T-helper 2 cell treated with Interferon-gamma antibody and Interleukin-4, amounts not matched to agents 5 μg/mL and 100 μg/mL, for 36 hours (primary cell): ENCODE measurements at regions not wholly inside any gene's neighbourhood (a gene's known extent, or its start where the extent isn't known, plus 50 kb on each side); places are given as distances from the start of the nearest gene placed in this dataset.
A peak's percentile ranks its signal among the peaks of the same experiment; 100 is the strongest.

Experiments used
- DNase-seq: peaks from one replicate; pipeline ENCODE4 v3.0.0; 2021; ENCODE audit warnings: low spot score
- H3K27ac Mint-ChIP-seq: one replicate; pipeline ENCODE4 v1.8.0; 2021; ENCODE audit warnings: mild to moderate bottlenecking, mixed read lengths
- H3K27me3 Mint-ChIP-seq: one replicate; pipeline ENCODE4 v1.8.0; 2021; ENCODE audit warnings: low read depth, mixed read lengths
- H3K36me3 Mint-ChIP-seq: one replicate; pipeline ENCODE4 v1.8.0; 2021; ENCODE audit warnings: low read depth, mixed read lengths
- H3K4me1 Mint-ChIP-seq: one replicate; pipeline ENCODE4 v1.8.0; 2021; ENCODE audit warnings: low read depth, mixed read lengths
- H3K4me3 Mint-ChIP-seq: one replicate; pipeline ENCODE4 v1.8.0; 2022; ENCODE audit warnings: mild to moderate bottlenecking, moderate library complexity, mixed read lengths
- H3K9me3 Mint-ChIP-seq: one replicate; pipeline ENCODE4 v1.8.0; 2021; ENCODE audit warnings: mixed read lengths

GRCh38 chr5:35325836-35326235 is 95.5 kb upstream of the PRLR start:
- no peak overlapping the region for H3K4me3 Mint-ChIP-seq

GRCh38 chr5:35324679-35325078 is 94.4 kb upstream of the PRLR start:
- Mint-ChIP-seq H3K36me3 (no peaks in the 10 kb centered on the region), H3K27ac (no peak overlapping the region), H3K4me3 (no peak overlapping the region), H3K9me3 (no peaks in the 10 kb centered on the region), H3K27me3 (no peaks in the 10 kb centered on the region), H3K4me1 (peaks cover 2% of the 10 kb centered on the region)
- no peak for DNase-seq

More at GRCh38 chr5:35325836-35326235, 95.5 kb upstream of the PRLR start:
- Mint-ChIP-seq H3K4me1 (no peaks in the 10 kb centered on the region), H3K9me3 (no peaks in the 10 kb centered on the region), H3K36me3 (no peaks in the 10 kb centered on the region), H3K27ac (no peak overlapping the region), H3K27me3 (no peaks in the 10 kb centered on the region)
- no peak for DNase-seq

GRCh38 chr5:35324201-35324600 is 93.9 kb upstream of the PRLR start:
- no peak for DNase-seq
- Mint-ChIP-seq H3K36me3 (no peaks in the 10 kb centered on the region), H3K4me1 (peaks cover 5% of the 10 kb centered on the region), H3K27ac (no peak overlapping the region), H3K4me3 (no peak overlapping the region), H3K27me3 (no peaks in the 10 kb centered on the region), H3K9me3 (no peaks in the 10 kb centered on the region)

- Mint-ChIP-seq H3K36me3 (no peaks in the 10 kb centered on the region), H3K4me1 (peaks cover 5% of the 10 kb centered on the region), H3K27ac (no peak overlapping the region), H3K4me3 (no peak overlapping the region), H3K9me3 (no peaks in the 10 kb centered on the region), H3K27me3 (no peaks in the 10 kb centered on the region)
- DNase-seq, result no peak
Observed at GRCh38 chr5:35320029-35320428, 89.7 kb upstream of the PRLR start.

- DNase-seq, result peak; percentile 27
- Mint-ChIP-seq H3K4me3 (no peak overlapping the region), H3K9me3 (no peaks in the 10 kb centered on the region), H3K27ac (no peak overlapping the region), H3K27me3 (no peaks in the 10 kb centered on the region), H3K36me3 (no peaks in the 10 kb centered on the region), H3K4me1 (peaks cover 5% of the 10 kb centered on the region)
Observed at GRCh38 chr5:35319333-35320002, 89.2 kb upstream of the PRLR start.

DNA sequence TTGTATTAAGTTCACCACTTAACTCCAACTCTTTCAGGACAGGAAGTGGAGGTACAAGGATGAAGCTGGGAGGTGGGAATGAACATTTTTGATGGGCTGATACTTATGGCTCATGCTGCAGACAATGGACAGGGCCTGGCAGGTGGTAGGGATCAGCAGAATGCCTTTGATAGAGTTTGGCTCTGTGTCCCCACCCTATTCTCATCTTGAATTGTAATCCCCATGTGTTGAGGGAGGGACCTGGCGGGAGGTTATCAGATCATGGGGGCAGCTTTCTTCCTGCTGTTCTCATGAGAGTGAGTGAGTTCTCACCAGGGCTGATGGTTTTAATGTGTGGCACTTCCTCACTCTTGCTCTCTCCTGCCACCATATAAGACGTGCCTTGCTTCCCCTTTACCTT is 87.3 kb upstream of the PRLR start:
- Mint-ChIP-seq H3K9me3 (no peaks in the 10 kb centered on the region), H3K27ac (no peak overlapping the region), H3K4me3 (no peak overlapping the region)

GRCh38 chr5:35316611-35317274 is 86.5 kb upstream of the PRLR start:
- H3K36me3 Mint-ChIP-seq, result no peaks in the 10 kb centered on the region
- H3K27me3 Mint-ChIP-seq, result peaks cover 3% of the 10 kb centered on the region
- no peak for DNase-seq
- H3K4me3 Mint-ChIP-seq, result no peak overlapping the region
- H3K27ac Mint-ChIP-seq, result no peak overlapping the region
- H3K9me3 Mint-ChIP-seq, result no peaks in the 10 kb centered on the region
- peaks cover 5% of the 10 kb centered on the region for H3K4me1 Mint-ChIP-seq

More for the DNA sequence above, 87.3 kb upstream of the PRLR start:
- peaks cover 3% of the 10 kb centered on the region for H3K27me3 Mint-ChIP-seq
- H3K36me3 Mint-ChIP-seq, result no peaks in the 10 kb centered on the region
- H3K4me1 Mint-ChIP-seq, result peaks cover 5% of the 10 kb centered on the region
- DNase-seq, result no peak

DNA sequence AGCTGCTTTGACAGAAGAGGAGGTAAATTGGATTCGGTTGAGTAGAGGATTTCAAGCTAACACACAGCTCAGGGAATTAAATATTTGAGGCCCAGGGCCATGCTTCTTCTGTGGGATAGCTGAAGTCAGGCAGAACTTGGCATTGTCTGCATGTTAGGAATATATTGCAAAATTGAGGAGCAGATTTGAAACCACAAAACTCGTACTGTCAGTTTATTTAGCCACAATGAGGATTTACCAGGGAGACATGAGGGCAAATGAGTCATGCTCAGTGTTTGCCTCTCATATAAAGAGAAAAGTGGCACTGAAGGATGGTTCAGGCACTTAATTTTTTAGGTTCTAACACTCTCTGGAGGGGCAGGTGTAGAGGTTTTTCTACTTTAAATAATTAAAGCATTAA is 83.0 kb upstream of the PRLR start:
- Mint-ChIP-seq H3K27ac (no peak overlapping the region), H3K4me1 (no peaks in the 10 kb centered on the region), H3K4me3 (no peak overlapping the region), H3K27me3 (peaks cover 3% of the 10 kb centered on the region), H3K36me3 (no peaks in the 10 kb centered on the region), H3K9me3 (no peaks in the 10 kb centered on the region)
- DNase-seq, result no peak

GRCh38 chr5:35312267-35312666 is 82.0 kb upstream of the PRLR start:
- no peaks in the 10 kb centered on the region for H3K36me3 Mint-ChIP-seq
- H3K4me1 Mint-ChIP-seq, result no peaks in the 10 kb centered on the region
- peaks cover 3% of the 10 kb centered on the region for H3K27me3 Mint-ChIP-seq
- H3K9me3 Mint-ChIP-seq, result no peaks in the 10 kb centered on the region
- no peak overlapping the region for H3K4me3 Mint-ChIP-seq
- no peak for DNase-seq
- no peak overlapping the region for H3K27ac Mint-ChIP-seq

DNA sequence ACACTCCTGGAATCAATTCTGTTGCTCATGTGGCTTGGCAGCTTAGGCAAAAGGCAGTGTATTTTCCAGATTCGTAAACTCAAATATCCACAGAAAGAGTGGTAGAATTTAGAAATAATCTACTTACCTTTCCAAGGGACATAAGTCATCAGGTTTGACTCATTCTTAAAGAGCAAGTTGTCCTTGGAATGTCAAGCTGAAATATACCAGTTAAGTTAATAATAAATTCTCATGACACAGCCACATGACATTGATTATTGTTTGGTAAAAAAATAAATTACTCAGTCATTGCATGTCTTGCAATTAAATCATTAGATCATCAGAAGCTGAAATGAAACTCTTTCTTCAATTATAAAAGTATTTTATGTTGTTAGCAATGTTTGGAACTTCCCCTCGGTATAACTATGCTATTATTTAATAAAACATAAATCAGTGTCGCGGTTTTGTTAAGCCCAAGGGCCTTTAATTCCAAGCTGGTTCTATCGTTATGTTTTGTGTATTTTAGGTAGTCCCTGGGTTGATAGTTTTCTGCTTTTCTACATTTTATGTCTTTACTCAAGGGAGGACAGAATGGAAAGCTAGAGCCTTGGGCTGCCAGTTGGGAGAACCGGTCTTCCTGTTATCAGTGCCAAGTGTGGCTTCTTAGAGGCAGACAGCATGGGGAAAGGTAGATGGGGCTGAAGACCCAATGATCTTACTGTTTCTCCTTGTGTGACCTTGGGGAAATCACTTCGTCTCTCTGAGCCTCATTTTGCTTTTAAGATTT is 79.3 kb upstream of the PRLR start:
- DNase-seq, result no peak
- H3K4me3 Mint-ChIP-seq, result no peak overlapping the region
- no peaks in the 10 kb centered on the region for H3K4me1 Mint-ChIP-seq
- no peaks in the 10 kb centered on the region for H3K9me3 Mint-ChIP-seq
- no peaks in the 10 kb centered on the region for H3K36me3 Mint-ChIP-seq
- no peak overlapping the region for H3K27ac Mint-ChIP-seq
- peaks cover 3% of the 10 kb centered on the region for H3K27me3 Mint-ChIP-seq

GRCh38 chr5:35308421-35308820 is 78.1 kb upstream of the PRLR start:
- DNase-seq, result no peak
- Mint-ChIP-seq H3K27me3 (peaks cover 3% of the 10 kb centered on the region), H3K27ac (no peak overlapping the region), H3K4me1 (no peaks in the 10 kb centered on the region), H3K4me3 (no peak overlapping the region), H3K36me3 (no peaks in the 10 kb centered on the region), H3K9me3 (no peaks in the 10 kb centered on the region)

DNA sequence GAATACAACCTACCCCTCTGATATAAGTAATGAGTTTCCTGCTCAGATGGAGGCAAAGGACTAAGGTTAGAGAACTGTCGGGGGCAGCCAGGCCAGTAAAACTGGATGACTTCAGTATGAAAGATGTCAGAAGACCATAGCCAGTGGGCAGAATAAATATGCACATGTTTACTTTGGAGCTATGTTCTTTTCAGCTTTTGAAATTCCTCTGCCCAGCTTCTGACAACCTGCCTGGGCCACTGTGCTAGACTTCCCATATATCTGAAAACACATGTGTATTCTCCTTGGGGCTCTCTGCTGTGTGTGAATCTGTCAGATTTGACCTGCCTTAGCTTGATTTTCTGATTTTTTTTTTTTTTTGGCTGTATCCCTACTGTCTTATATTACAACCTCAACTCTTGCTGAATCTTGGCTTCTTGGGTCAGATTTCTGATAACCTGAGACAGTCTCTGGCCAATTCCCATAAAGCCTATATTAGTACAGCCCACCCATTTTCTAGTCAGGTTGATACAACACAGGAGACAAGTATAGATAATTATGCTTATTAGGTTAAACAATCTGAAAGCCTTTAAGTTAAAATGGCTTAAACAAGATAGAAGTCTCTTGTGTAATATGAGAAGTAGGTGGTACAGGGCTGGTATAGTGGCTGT is 76.6 kb upstream of the PRLR start:
- no peak overlapping the region for H3K27ac Mint-ChIP-seq

GRCh38 chr5:35305336-35306020 is 75.2 kb upstream of the PRLR start:
- no peak overlapping the region for H3K27ac Mint-ChIP-seq
- H3K4me3 Mint-ChIP-seq, result no peak overlapping the region
- H3K27me3 Mint-ChIP-seq, result no peaks in the 10 kb centered on the region
- H3K9me3 Mint-ChIP-seq, result no peaks in the 10 kb centered on the region
- DNase-seq, result no peak
- H3K4me1 Mint-ChIP-seq, result no peaks in the 10 kb centered on the region
- no peaks in the 10 kb centered on the region for H3K36me3 Mint-ChIP-seq

More for the DNA sequence above, 76.6 kb upstream of the PRLR start:
- H3K27me3 Mint-ChIP-seq, result no peaks in the 10 kb centered on the region
- H3K4me1 Mint-ChIP-seq, result no peaks in the 10 kb centered on the region
- no peaks in the 10 kb centered on the region for H3K9me3 Mint-ChIP-seq
- DNase-seq, result no peak
- no peaks in the 10 kb centered on the region for H3K36me3 Mint-ChIP-seq
- H3K4me3 Mint-ChIP-seq, result no peak overlapping the region
